ENCODE measurements at regions not wholly inside any gene's neighbourhood (a gene's known extent, or its start where the extent isn't known, plus 50 kb on each side); places are given as distances from the start of the nearest gene placed in this dataset.

DNA sequence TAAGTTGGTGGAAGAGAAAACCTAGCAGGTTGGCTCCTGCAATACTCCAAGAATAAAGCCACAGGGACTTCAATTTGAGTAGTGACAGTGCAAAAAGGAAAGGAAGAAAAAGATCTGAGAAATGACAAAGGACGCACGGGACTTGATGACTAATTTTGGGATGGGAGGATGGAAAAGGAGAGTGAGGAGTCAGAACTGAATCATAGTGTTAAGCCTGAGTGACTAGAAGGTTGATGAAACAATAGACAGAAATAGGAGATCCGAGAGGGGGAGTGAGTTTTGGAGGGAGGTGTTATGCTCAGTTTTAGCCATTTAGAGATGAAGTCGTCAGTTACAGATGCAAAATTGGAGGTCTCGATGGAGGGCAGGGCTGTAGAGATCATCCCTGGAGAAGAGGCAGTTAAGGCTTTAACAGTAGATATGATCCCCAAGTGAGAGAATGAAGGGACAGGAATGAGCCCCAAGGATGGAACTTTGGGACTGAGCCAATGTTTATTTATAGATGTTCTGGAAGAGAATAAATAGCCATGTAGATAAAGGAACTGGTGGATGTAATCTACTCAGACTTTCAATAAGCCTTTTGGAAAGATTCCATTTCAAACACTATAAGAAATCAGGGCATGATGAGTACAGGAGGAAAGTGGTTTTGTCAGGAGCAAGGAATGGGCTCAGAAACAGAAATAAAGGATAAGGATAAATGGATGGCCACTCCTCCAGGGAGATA is 108.9 kb upstream of the NCAM1 start (continued):
- TF ChIP-seq CBX5 (IDR thresholded peaks at IDR 0.05; ENCODE audit: low read depth, low read length) (no peak), SIX5 (IDR thresholded peaks at IDR 0.05; ENCODE audit: low read depth, low read length) (no peak)

All from H1 (cell line).